ENCODE measurements at regions not wholly inside any gene's neighbourhood (a gene's known extent, or its start where the extent isn't known, plus 50 kb on each side); places are given as distances from the start of the nearest gene placed in this dataset.

DNA sequence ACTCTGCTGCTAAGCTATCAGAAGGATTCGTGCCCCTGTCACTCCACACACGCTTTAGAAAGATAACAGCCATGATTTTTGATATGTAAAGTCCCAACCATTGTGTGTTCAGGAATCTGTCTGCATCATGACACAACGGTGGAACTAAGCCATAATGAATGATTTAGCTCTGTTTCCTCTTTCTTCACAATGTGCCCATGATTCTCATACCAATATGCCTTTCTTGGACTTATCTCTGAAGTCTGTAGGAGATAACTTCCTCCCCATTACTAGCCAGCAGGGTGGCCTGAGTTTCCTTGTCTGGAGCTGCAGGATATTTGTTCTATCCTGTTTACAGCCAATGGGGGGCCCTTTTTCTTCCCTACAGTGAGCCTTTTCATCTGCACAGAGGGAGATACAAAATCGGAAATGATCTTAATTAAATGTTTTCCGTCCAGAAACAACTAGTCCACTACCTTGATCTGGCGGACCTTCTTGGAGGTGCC is 511.7 kb downstream of the USP25 start:
- DNase-seq = no peak

DNA sequence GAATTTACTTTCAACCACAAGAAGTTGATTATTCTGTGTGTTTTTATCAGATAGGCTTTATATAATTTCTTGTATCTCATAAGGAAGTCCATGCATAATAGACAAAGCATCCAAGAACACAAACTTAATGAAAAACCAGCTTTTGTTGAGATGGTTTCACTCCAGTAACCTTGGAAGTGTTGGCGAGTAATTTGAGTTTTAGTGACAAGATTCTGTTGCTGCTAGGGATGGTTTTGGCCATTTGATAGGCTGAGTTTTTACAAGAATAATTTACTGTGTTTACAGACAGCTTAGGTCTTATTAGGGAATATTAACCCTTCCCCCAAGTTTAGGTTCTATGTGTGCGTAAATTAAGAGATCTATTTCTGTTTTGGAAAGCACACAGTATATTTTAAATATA is 513.6 kb downstream of the USP25 start:
- DNase-seq = no peak

- no peak for DNase-seq
Measured at GRCh38 chr21:16248705-16249104, 518.9 kb downstream of the USP25 start.

- DNase-seq = no peak
Measured at GRCh38 chr21:16250273-16250672, 520.5 kb downstream of the USP25 start.

- no peak for DNase-seq
Measured at GRCh38 chr21:16258844-16259611, 529.2 kb downstream of the USP25 start.

- no peak for DNase-seq
Measured at GRCh38 chr21:16262091-16262490, 532.3 kb downstream of the USP25 start.

DNA sequence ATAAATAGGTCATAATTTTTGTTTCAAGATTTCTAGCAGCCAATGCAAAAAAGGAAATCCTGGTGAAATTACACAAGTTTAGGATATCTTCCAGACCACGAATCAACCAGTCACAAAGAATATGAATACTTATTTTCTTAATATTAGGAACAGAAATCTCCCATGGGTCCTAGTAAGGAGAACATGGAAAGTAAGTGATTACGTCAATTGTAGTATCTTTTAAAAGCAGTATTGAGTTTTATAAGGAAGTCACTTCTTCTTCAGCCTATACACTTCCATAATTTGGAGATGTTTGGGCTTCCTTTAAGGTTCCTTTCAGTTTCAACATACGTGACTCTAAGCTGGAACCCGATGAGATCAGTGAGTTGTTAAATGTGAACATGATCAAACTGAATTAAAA is 534.5 kb downstream of the USP25 start:
- no peak for DNase-seq

DNA sequence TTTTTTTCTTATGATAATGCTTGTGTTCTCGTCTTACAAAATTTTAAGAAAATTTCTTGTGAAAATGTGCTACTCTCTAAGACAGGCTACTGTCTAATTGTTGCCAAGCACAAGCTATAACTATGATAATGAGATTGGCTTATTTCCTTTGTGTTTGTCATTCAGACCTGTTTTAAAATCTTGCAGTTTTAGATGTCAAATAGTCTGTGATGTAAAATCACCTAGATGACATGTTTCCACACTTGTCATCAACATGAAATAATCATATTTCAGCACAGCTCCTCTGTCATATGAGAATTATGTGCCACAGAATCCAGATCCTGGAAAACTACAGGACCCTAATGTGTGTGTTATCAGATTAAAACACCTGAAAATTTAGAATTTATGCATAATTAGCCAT is 539.7 kb downstream of the USP25 start:
- no peak for DNase-seq

DNA sequence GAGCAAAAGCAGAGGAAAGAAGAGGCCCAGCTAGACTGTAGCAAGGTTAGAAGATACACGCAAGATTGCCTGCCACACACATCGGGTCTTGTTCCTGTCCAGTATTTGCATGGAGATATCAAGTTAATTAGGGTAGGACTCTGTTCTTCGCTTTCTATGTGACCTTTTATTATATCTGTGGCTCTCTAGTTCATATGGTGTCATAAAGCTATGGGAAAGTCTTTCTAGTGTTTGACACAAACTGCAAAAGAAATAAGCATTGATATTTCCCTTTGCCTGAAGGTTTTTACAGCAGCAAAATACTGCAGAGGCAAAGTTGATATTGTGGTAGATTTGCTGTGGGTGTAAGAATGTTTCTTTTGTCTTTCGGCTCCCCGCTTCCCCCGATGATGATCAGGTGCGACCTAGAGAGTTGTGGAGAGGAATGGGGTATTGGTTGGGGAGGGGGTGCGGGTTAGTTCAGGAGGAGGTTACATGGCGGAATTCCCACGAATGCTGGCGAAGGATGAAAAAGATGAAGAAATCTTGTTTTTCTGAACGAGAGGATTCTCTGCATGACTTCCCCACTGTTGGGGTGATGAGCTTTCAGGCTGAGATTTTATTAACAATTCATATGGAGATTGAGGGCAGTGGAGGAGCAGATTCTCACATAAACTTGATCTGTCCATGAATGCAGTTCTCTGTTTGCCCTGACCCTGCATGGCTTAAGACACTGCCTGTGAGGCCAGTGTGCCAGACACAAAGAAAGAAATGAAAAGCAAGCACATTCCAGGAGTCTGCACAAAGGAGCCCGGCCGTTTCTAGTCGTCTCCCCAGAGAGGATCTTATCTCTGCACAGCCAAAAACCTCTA is 550.2 kb downstream of the USP25 start:
- DNase-seq = no peak

- DNase-seq = no peak
Measured at GRCh38 chr21:16280686-16281091, 550.9 kb downstream of the USP25 start.

DNA sequence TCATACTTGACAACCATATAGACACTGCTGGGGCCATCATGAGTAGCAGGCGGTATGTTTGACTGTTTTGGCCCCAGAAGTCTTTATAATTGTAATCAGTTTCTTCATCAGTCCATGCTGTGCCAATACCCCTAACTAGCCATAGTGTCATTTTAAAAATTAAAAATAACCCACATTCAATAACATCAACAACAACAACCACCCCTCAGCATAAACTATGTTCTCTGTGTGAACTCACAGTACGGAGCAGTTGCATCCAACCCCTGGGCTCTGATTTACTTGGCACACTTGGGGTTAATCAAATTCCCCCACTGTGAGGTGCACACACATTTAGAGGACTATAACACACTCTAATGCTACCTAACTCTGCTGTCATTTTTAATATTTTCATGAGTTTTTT is 553.7 kb downstream of the USP25 start:
- no peak for DNase-seq

DNA sequence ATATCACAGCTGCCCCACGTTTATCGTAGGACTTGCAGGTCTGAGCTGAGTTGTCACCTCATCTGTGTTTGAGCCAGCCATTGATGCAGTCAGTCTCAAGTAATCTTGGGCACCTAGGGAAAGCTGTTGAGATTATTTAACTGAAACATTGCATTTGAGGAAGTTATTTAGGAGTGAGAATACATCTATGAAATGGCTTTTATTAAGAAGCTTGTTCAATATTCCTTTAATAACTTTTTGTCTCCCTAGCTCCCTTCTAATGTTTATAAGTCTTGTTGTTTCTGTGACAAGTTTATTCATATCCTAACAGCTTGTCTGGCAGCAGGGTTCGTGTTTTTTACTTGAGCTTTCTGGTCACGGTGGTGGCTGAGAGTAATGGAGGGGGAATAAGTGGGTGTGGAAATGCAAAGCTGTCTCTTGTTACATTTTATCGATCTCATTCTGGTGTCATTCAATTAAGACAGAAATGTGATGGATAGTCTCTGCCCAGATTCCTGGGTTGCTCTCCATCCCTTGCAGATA is 555.9 kb downstream of the USP25 start:
- DNase-seq = no peak

GRCh38 chr21:16287046-16287445 is 557.3 kb downstream of the USP25 start:
- no peak for DNase-seq

DNA sequence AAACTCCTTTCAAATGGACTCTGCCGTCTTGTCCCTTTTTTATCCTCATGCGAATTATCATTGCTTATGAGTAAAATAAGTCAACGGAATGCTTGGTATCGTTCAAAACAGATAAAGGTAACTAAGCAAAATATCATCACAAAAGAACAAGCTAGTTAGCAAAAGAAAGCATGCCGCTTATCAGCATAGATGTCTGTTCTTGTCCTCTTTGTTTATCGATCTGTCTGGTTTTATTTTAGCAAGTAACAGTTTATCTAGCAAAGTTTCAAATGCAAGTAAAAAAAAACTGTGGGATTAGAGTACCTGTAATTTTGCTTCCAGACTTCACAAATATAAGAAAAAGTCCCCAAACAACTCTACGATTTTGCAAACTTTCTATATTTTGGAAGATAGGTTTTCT is 561.5 kb downstream of the USP25 start:
- DNase-seq = no peak

GRCh38 chr21:16294128-16294527 is 564.3 kb downstream of the USP25 start:
- DNase-seq = no peak

DNA sequence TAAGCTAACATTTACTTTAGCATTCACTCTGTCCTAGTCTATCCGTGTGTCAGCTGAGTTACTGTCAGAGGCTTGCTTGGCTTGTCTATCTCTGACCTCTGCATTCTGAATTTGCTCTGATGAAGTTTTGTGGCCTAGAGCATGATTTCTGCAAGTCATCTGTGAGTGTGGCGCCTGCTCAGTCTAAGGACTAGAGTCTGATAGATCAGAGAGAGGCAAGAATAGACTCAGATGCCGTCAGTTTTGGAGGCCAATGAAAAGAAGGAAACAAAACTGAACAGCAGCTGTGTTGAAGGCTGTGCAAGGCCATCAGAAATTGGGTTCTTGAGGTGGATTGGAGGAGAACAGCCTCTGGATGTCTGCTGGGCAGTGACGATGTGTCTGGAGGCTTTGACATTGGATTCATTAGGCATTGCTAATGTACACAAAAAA is 573.1 kb downstream of the USP25 start:
- DNase-seq = no peak

GRCh38 chr21:16304174-16305095 is 574.7 kb downstream of the USP25 start:
- DNase-seq = no peak

GRCh38 chr21:16305686-16306085 is 575.9 kb downstream of the USP25 start:
- no peak for DNase-seq

GRCh38 chr21:16307256-16307655 is 577.5 kb downstream of the USP25 start:
- DNase-seq = no peak

GRCh38 chr21:16308269-16308668 is 578.5 kb downstream of the USP25 start:
- DNase-seq = no peak

GRCh38 chr21:16309250-16309971 is 579.6 kb downstream of the USP25 start:
- DNase-seq = no peak

DNA sequence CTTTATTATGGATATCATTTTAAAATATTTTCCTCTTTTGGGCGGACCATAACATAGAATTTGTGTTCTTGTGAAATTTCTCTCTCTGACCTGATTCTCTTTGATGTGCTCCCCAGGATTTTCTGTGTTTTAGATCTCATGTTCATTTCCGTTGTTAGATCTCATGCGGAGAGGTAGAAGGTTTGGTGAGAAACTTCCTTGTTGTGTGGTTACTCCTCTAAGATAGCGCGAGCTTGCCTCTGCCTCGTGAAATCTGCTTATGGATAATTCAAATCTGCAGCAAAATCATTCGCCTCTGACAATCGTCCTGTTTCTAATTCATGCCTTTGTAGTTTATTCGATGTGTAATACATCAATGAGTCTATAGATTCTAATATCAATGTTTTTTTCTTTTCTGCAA is 580.4 kb downstream of the USP25 start:
- DNase-seq = no peak
